ENCODE measurements at regions not wholly inside any gene's neighbourhood (a gene's known extent, or its start where the extent isn't known, plus 50 kb on each side); places are given as distances from the start of the nearest gene placed in this dataset.

DNA sequence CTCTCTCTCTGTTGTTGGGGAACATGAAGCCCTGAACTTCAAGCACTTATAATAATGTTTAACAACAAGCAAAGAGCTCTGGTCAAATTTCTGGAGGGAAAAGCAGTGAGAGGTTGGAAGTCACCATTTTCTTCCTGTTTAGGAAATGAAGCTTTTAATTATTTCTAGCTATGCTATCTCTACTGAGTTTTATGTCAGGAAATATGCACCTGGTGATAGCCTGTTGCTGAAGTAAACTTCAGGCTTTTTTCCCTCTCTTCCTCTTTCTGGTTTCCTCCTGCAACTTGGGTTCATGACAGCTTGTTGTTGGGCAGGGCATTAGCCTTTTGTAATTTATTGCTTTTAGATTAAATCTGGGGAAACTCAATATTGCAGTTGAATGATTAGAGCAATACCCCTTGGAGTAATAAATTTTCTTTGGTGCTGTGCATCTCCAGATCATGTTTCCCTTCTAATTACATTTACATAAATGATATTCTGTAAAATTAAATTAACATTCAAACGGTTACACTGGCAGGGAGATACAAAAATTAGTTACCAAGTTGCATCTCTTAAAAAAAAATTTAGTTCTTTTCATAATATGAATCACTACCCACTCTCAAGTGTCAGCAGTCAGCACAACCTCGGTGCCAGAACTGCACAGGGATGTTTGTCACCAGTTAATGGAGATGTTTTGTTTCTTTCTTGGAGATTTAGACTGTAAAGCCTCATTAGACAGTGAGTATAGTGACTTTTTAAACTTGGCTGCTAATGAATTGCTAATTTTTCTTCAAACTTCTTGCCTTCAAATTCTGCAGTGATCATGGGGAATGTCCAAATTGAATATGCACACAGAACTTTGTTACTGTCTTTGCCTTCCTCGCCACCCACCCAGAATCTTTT lies 466.6 kb upstream of the ETAA1 start:
- DNase-seq (ENCODE audit: extremely low read depth, low read depth) = no peak

DNA sequence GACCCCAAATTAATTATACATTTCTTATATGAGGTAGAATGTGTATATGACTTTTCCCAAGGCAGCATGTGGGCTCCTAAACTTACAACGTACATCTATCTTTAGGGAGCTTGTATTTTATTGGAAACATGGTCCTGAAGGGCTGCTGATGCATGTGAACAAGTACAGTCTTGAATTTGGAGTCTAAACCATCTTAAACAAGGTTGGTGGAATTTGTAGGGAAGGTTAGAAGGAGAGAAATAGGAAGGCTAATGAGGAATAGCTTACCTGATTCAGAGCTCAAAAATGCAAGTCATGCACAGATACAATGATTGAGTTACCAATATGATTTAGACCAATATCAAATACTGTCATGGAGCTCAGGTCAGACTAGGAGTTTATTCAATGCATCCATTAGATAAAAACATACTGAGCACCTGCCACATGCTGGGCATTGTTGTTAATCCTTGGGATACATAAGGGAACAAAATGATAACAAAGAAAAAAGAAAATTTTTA lies 458.6 kb upstream of the ETAA1 start:
- DNase-seq (ENCODE audit: extremely low read depth, low read depth) = no peak

DNA sequence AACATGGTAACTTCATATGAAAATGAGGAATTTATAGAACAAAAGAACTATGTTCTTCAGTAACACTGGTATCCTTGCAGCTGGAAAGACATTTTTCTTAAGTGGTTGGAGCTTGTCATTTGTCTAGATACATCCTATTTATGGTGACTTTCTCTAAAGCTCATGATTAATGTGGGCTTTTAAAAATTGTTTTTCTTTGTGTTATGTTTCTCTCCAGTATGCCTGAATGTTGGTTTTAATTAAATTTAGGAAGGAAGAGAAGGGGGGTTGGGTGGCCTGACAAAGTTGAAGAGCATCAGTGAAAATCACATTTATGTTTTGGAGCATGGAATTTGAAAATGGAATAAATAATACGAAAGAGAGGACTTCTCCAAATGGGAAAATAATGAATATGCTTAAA lies 457.1 kb upstream of the ETAA1 start:
- DNase-seq (ENCODE audit: extremely low read depth, low read depth) = no peak

DNA sequence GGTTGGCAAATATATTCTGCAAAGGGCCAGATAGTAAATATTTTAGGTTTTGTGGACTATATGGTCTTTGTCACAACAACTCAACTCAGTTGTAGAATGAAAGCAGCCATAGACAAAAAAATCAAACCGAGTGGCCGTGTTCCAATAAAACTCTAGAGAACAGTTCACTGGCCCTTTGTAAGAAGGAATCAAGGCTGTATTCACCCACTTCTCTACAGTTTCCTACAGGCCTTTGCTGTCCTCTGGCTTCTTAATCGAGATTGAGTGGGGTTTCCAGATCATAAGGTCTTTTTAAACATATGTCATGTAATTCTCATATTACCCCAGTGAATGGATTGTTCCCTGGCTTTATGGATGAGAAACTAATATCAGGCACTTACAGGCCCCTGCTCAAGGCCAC lies 448.9 kb upstream of the ETAA1 start:
- DNase-seq (ENCODE audit: extremely low read depth, low read depth) = no peak

DNA sequence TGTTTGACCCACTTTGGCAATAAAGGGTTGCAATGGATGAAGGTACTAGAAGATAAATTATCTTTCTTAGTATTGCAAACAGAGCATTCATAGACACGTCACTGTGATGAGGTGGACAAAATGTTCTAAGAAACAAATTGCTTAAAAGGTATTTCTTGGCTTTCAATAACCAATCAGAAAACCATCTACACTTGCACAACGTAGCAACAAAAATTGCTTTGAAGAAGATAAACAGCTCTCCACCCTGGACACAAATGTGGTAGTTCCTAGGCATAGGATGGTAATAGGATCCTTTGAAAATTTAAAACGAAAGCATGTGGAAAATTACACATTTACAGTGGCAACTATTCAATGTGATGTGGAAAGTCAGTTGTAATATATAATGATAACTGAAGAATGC lies 439.9 kb upstream of the ETAA1 start:
- DNase-seq (ENCODE audit: extremely low read depth, low read depth) = no peak

DNA sequence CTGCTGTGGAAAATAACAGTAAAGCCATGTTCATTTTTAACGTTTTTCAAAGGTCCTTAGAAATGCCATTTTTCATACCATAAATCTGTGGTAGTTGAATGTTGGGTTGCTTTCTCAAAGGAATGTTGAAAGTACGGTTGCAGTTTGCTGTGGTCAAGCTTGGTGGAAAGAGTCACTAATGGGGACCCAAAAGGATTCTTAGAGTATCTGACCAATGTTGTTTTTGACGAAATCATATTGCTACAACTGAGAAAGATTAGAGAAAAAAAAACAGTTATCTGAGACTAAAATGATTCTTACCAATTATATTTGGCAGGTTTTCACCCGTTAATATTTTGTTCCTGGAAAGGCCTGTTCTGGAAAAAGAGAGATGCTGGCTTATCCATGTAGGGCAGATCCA lies 439.5 kb upstream of the ETAA1 start:
- no peak for DNase-seq (ENCODE audit: extremely low read depth, low read depth)

DNA sequence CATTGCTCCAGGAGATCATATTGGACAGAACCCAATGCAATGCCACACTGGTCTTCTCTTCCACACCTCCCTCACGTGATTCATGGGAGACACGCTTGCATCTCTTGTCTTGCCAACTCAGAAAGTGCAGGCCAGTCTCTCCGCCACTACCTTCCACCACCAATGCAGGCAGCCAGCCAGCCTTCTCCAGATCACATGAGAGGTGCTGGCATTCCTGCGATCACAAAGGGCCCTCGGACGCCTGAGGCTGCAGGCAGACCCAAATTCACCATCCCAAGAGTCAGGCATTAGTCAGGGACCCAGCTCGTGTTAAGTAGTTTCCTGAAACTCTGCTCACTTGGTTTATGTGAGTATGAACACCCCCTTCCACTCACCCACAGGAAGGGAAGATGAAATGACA lies 437.0 kb upstream of the ETAA1 start:
- DNase-seq (ENCODE audit: extremely low read depth, low read depth) = no peak

DNA sequence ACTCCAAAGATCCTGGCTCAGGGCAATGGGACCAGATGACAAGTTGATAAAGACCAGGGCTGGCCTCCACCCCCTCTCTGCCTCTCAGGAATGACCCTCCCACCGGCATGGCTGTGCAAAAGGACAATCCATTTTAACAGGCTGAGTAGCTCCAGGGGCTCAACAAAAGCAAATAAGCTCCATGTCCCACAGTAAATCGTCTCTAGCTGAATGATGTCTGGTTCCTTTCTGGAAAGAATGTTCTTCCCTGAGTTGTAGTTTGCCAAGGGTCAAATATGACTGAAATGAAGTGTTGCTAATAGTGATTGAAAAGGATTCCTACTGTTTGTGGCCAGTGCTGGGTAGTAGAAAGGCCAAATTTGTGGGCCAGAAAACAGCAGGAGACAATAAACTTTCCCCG lies 434.4 kb upstream of the ETAA1 start:
- DNase-seq (ENCODE audit: extremely low read depth, low read depth) = no peak

DNA sequence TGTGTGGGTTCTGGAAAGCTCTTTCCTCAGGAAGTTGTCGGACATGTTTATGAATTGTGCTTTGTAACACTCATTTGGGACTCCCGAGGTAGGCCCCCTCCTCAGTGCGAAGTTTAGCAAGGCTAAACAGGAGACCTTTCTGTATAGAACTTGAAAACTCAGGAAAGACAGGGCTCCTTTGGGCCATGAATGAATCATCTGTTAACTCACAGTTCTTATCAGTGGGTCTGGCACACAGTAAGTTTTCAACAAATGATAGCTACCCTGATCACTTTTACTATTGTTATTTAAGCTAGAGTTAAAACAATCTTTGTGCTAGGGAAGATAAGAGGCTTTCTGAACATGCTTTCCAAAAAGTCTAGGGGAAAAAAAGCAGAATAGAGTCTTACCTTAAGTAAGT lies 430.5 kb upstream of the ETAA1 start:
- DNase-seq (ENCODE audit: extremely low read depth, low read depth) = no peak

DNA sequence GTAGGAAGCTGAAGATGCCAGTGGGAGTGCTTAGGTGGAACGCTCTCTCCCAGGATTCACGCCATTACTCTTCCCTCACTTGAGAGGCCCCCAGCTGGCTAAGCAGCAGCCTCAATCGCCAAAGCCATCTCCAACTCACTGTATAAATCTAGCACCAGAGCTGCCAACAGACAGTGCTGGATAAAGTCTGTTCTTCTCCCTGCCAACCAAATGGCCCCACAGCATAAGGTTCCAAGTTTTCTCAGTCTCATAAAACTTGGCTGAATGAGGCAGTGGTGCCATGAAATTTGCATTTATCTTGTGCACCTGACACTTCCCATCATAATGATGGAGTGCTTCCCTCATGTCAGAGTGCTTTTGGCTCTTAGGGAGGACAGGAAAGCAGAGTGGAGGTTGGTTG lies 428.2 kb upstream of the ETAA1 start:
- no peak for DNase-seq (ENCODE audit: extremely low read depth, low read depth)

DNA sequence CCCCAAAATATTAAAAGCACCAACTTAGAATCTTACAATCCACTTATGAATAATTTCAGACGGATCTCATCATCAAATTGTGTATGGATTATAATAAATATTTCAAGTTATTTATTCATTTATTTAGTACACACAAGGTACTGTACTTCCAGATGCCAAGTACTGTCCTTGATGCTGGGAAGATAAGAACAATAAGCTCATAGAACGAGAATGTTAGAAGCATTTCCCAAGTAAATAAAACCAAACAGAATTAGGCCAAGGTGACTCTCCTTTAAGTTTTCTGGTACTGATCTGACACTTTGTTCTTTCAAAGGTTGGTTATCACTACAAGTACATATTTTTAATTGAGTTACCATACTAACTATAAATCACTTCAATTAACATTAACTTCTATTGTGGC lies 416.1 kb upstream of the ETAA1 start:
- DNase-seq (ENCODE audit: extremely low read depth, low read depth) = no peak

DNA sequence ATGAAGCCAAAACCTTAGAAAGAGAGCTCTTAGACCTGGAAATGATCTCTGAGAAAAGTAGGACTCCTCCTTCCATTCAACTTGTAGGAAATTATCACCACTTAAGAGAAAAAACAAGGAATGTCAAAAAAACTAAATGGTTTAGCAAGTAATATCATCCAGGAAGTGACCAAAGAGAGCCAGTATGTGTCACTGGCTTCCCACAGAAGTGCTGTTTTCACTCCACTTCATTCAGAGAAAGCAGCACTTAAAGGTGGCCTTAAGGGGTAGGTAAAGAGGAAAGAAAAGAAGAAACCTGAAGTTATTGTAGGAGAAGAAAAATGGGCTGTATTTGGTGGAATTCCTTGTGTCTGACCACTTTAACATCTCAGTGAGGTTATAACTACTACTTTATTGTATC lies 414.4 kb upstream of the ETAA1 start:
- no peak for DNase-seq (ENCODE audit: extremely low read depth, low read depth)

DNA sequence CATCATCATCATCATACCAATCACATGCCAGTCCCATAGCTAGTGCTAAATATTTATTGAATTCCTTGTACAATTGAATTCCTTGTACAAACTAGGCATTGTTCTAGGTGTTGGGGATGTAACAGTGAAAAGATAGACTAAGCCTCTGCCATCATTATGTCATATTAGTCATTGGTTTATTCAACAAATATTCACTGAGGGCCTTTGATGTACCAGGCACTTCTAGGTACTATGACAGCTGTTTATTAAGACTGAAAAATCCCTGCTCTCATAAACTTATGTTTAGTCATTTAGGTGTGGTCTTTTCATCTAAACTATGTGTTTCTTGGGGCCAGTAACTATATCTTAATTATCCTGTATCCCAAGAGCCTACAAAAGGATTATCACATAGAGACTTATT lies 412.3 kb upstream of the ETAA1 start:
- DNase-seq (ENCODE audit: extremely low read depth, low read depth) = no peak

DNA sequence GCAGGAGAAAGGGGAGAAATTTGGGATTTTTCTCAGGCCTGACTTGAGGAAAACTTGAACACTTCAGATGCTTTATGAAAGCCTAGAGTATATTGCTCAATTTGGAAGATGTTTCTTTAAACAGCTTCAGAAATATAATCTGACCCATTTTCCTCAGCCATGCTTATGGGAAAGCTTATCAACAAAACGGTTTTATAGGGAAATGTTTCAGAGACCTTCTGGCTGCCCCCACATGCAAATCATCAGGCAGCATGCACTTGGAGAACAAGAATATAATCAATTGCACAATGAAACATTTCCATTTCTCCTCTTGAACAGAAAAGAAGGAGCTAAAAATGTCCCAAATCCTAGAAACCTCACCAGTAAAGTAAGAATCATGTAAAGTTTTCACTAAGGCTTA lies 411.2 kb upstream of the ETAA1 start:
- DNase-seq (ENCODE audit: extremely low read depth, low read depth) = no peak

DNA sequence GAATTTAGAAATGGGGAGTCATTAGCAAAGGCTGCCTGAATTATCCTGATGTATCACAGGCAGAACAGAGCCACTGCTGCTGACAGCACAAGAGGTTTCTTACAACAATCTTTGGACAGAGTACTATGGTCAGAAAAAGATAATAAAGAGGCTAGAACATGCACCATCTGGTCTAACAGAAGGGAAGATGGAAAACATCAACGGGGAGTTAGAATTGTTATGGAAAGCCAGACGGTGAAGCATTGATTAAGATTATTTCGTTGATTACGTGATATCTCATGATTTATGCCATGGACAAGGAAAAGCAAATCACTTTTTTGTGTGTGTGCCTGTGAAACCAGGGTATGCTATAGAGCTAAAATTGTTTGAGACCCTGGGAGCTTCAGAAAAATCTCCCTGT lies 409.4 kb upstream of the ETAA1 start:
- no peak for DNase-seq (ENCODE audit: extremely low read depth, low read depth)

DNA sequence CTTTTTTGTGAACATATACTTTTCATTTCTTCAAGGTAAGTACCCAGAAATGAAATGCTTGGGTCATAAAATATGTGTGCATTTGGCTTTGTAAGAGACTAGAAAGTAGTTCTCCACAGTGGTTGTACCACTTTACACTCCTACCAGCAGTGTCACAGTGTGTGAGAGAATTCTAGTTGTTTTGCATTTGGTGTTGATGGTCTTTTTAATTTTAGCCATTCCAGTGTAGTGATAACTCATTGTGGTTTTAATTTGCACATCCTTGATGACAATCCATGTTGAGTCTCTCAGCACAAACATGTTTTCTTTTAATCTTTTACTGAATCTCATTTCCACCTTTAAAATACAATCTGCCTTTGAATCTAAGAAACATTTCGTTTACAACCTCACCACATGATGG lies 402.5 kb upstream of the ETAA1 start:
- no peak for DNase-seq (ENCODE audit: extremely low read depth, low read depth)

DNA sequence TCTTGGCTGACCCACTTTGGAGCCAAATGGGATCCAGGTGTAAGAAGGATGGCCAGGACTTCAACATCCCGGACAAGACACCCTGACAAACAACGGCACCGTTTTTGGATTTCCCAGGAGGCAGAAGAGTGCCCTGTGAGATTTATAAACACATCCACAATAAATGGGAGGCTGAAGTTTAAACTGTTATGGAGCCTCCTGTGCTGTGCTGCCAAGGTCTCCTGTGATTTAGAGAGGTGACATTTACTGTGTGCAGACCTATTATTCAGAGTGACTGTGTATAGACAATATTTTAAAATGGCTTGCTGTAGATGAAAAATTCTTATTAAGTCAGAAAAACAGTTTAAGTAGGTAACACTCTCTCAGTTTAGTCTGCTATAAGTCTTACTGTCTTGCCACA lies 401.5 kb upstream of the ETAA1 start:
- DNase-seq (ENCODE audit: extremely low read depth, low read depth) = no peak

DNA sequence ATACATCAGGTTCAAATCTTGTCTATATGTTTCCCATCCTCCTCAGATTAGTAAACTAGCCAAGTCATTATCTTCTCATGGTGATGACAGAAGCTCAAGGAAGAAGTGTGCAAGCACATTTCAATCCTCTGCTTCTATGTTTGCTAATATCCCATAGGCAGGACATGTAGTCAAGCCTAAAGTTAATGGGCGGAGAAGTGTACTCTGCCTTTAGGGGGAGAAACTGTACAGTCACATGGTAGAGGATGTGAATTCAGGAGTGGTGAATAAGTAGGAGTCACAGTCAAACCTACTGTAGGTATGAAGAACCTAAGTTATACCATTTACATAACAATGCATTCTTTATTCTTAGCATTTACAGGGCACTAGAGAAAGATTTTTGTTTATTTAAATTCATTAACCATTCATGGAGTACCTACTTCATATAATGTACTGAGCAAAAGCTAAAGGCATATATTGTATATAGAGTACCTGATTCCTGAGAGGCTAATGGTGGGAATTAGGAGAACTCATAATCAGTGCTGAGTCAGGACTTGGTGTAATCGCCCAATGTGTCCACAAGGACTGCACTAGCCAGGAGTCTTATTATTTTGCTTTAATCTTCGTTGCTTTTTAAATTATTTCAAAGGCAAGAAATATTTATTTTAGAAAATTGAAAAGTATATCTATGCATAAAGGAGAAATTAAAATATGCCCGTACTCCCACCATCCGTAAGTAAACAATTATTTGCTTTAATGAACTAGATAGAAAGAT lies 394.3 kb upstream of the ETAA1 start:
- DNase-seq (ENCODE audit: extremely low read depth, low read depth) = no peak

DNA sequence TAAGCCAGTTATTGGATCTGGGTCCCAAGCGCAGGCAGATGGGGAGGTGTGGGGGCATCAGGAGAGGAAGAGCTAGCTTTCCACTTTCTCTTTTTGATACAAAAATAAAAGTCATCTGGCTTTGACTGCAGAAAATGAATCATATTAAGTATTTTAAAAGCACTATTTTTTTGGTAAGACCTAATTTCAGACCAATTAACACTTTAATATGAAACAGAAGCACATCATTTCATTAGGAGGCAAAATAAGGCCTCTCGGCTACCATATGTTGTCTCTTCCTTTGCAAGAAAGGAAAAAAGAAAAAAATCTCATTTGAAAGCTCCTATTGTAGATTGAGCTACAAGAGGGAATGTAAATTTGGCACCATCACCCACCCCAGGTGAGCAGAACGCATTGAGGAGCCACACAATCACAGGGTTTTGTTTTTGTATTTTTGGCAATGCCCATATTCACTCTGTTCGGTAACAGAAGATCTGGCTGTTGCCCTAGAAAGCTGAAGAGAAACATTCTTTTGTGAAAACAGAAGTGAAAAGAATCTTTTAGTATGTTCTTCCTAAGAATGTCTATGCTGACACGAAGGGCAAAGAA lies 390.7 kb upstream of the ETAA1 start:
- DNase-seq (ENCODE audit: extremely low read depth, low read depth) = no peak

DNA sequence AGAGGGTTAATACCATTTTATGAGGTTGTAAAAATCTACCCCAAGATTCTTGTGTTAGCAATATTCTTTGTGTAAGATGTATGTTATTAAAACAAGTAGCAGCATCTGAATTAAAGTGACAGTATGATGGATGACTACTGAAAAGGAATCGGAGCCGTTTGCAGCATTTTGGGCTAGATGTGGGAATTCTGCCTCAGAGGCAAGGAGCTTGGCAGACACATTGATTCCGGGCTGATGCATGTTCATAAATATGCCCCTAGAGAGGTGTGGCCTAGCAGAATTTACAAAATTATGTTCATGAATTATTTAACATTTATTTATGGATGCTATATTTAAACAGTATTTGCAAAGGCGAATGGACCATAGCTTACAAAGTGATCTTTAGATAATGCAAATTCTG lies 389.0 kb upstream of the ETAA1 start:
- DNase-seq (ENCODE audit: extremely low read depth, low read depth) = no peak

DNA sequence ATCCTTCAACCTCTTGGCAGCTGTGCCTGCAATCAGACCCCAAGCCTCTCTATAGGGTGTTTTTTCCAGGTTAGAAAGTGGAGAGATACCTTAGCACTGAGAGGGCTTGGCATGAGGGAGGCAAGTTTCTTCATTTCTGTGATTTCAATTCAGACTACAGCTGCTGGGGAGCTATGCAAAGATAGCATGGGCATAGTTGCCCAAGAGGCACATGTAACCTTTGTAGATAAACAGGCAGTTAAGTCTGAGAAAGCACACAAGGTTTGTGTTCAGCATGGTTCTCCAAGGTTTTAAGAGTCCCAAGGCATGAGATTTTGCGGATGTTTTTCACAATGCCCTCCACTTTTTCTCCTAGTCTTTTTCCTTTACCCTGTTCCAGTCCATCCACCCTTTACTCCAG lies 385.0 kb upstream of the ETAA1 start:
- no peak for DNase-seq (ENCODE audit: extremely low read depth, low read depth)

DNA sequence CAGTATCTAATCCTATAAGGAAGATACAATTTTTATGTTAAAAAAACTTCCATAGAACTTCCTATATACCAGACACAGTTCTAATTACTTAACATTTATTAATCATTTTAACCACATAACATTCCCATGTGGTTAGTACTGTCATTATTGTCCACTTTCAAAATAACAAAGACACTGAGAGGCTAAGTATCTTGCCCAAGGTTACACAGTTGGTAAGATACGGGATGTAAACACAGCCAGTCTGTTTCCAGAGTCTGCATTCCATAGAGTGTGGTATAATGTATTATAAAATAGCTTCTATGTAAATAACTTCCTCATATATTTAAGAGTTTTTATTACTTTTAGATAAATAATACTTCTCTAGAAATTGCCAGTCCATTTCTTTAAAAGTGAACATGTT lies 383.3 kb upstream of the ETAA1 start:
- no peak for DNase-seq (ENCODE audit: extremely low read depth, low read depth)
